Mucosa of descending colon (tissue), 3 donors: ENCODE measurements at regions not wholly inside any gene's neighbourhood (a gene's known extent, or its start where the extent isn't known, plus 50 kb on each side); places are given as distances from the start of the nearest gene placed in this dataset.
"Not testable (repeated sequence)": the region's sequence is repeated elsewhere in the genome, so short reads cannot be mapped to it uniquely, and the experiment has no call there.

Experiments used
- ATAC-seq: fragments of 200-7000 bp; cut with Tn5 transposase; one replicate; pipeline ENCODE4 v1.9.1; 2020; ENCODE audit warnings: mild to moderate bottlenecking, moderate library complexity
- DNase-seq, 3 donors: peaks; one replicate each; pipeline ENCODE4 v3.0.0-alpha.2; 2020
- H3K36me3 ChIP-seq: fragments of 200-600 bp; one replicate; pipeline ENCODE4 v1.8.0; 2021; ENCODE audit warnings: low read depth, mild to moderate bottlenecking
- H3K4me1 ChIP-seq: fragments of 200-600 bp; one replicate; pipeline ENCODE4 v1.8.0; 2021; ENCODE audit warnings: low read depth, mild to moderate bottlenecking
- H3K4me3 ChIP-seq: fragments of 200-600 bp; one replicate; pipeline ENCODE4 v1.8.0; 2021; ENCODE audit warnings: mild to moderate bottlenecking
- H3K9me3 ChIP-seq: fragments of 200-600 bp; one replicate; pipeline ENCODE4 v1.8.0; 2021; ENCODE audit warnings: mild to moderate bottlenecking
- CTCF ChIP-seq: fragments of 200-600 bp; IDR thresholded peaks from one replicate; pipeline ENCODE4 v1.8.0; 2022; ENCODE audit warnings: antibody characterized with exemption, mild to moderate bottlenecking
- intact Hi-C, 2 donors: fragments of 100-400 bp; cut with DNase I in 1 of 2; cut with micrococcal nuclease in 1 of 2; formaldehyde crosslinking; loops; one replicate each; pipeline versions ENCODE4 v1.11.0 to v1.11.1; 2022; cut with DNase I, micrococcal nuclease
- donor health status: DM: no; HTN: no; CAD: no; lungs with moderate emphysema.
- donor health status: DM: no; HTN: no; CAD: no.
- donor health status: DM: no; HTN: yes; CAD: no.

- H3K4me1 ChIP-seq, result no peaks in the 10 kb centered on the region
- no peaks in the 10 kb centered on the region for H3K9me3 ChIP-seq
- no peak for DNase-seq
- TF ChIP-seq CTCF, result no peak
- no peaks in the 10 kb centered on the region for H3K36me3 ChIP-seq
- no peak overlapping the region for H3K4me3 ChIP-seq
- intact Hi-C loops, result no loop called here
- ATAC-seq, result no peak
Measured at GRCh38 chr10:4151466-4151865, 366.5 kb upstream of the KLF6 start.

- ATAC-seq (no peak), DNase-seq (no peak)
- intact Hi-C loops, result no loop called here
- H3K4me3 ChIP-seq, result no peak overlapping the region
- no peaks in the 10 kb centered on the region for H3K36me3 ChIP-seq
- TF ChIP-seq CTCF, result no peak
- H3K9me3 ChIP-seq, result no peaks in the 10 kb centered on the region
- H3K4me1 ChIP-seq, result no peaks in the 10 kb centered on the region
Measured at GRCh38 chr10:4150676-4151075, 365.7 kb upstream of the KLF6 start.

- H3K4me3 ChIP-seq, H3K4me1 ChIP-seq, DNase-seq, H3K9me3 ChIP-seq, intact Hi-C loops, H3K36me3 ChIP-seq: not testable (repeated sequence)
- ATAC-seq, result peak; percentile 56
Measured at GRCh38 chr10:4149460-4149859, 364.5 kb upstream of the KLF6 start.

- no peak for ATAC-seq
- no peak for TF ChIP-seq CTCF
- H3K9me3 ChIP-seq, result no peaks in the 10 kb centered on the region
- intact Hi-C loops, result no loop called here
- no peak overlapping the region for H3K4me3 ChIP-seq
- H3K4me1 ChIP-seq, result no peaks in the 10 kb centered on the region
- no peaks in the 10 kb centered on the region for H3K36me3 ChIP-seq
- no peak for DNase-seq
Measured at GRCh38 chr10:4147245-4147644, 362.2 kb upstream of the KLF6 start.

GRCh38 chr10:4144817-4145216 lies 359.8 kb upstream of the KLF6 start:
- no peak for TF ChIP-seq CTCF
- intact Hi-C loops, result no loop called here
- no peaks in the 10 kb centered on the region for H3K36me3 ChIP-seq

GRCh38 chr10:4141471-4141870 lies 356.5 kb upstream of the KLF6 start:
- no peaks in the 10 kb centered on the region for H3K36me3 ChIP-seq
- peaks cover 12% of the 10 kb centered on the region for H3K9me3 ChIP-seq
- no peak overlapping the region for H3K4me3 ChIP-seq
- TF ChIP-seq CTCF, result no peak
- DNase-seq (no peak), ATAC-seq (no peak)
- intact Hi-C loops, result no loop called here
- no peaks in the 10 kb centered on the region for H3K4me1 ChIP-seq

More at GRCh38 chr10:4144817-4145216, 359.8 kb upstream of the KLF6 start:
- Histone ChIP-seq H3K4me1 (no peaks in the 10 kb centered on the region), H3K4me3 (no peak overlapping the region), H3K9me3 (peaks cover 12% of the 10 kb centered on the region)
- ATAC-seq, result no peak
- DNase-seq, result no peak
